K562 (cell line): ENCODE measurements at regions not wholly inside any gene's neighbourhood (a gene's known extent, or its start where the extent isn't known, plus 50 kb on each side); places are given as distances from the start of the nearest gene placed in this dataset.
A peak's percentile ranks its signal among the peaks of the same experiment; 100 is the strongest.
"Not testable (repeated sequence)": the region's sequence is repeated elsewhere in the genome, so short reads cannot be mapped to it uniquely, and the experiment has no call there.

Experiments used
- ATAC-seq: fragments of 200-7000 bp; cut with Tn5 transposase; 3 replicates; pipeline ENCODE4 v1.9.1; 2020; ENCODE audit warnings: moderate library complexity
- BruUV-seq: library from RNA; stranded (reverse); fragments of 400-500 nt; replicated peaks from 2 replicates; lab custom pipeline; 2021; lab: Mats Ljungman, UMichigan
- CTCF ChIA-PET: fragments of 300-600 bp; formaldehyde crosslinking; extraction: SDS; loops from one replicate; lab custom pipeline; 2021; ENCODE audit warnings: low intra/inter-chr PET ratio; lab: Yijun Ruan, JAX
- POLR2A ChIA-PET: fragments of 300-600, 350-650 bp; sonication (Branson Sonifier 250); formaldehyde crosslinking; extraction: SDS; loops from one replicate; lab custom pipeline; 2021; ENCODE audit warnings: antibody characterized with exemption, inconsistent platforms; lab: Yijun Ruan, JAX
- DNase-seq, 4 experiments: peaks; one replicate each; pipeline versions ENCODE4 v3.0.0 to v3.0.0-alpha.2; 2011 to 2018; ENCODE audit warnings: low spot score in 3 of 4, mixed read lengths in 3 of 4; ENCODE audit errors: extremely low read depth in 1 of 4
- FAIRE-seq: peaks from 2 replicates; lab custom pipeline; 2011; peaks lifted over from hg19 to GRCh38; lab: Jason Lieb, UNC
- H2AFZ ChIP-seq: 2 replicates; pipeline ENCODE4 v1.6.0; 2011; ENCODE audit warnings: low read depth, low read length, control low read depth, inconsistent platforms
- H3K27ac ChIP-seq: fragments of 200-600 bp; 3 replicates; pipeline ENCODE4 v1.8.0; 2011; ENCODE audit warnings: low read depth, mild to moderate bottlenecking, control low read depth, inconsistent platforms, low read length, moderate library complexity, mixed read lengths; ENCODE audit errors: extremely low read depth
- H3K27me3 ChIP-seq, 2 experiments: fragments of 300-600 bp in 1 of 2; 2 replicates in 1 of 2; 3 replicates in 1 of 2; pipeline versions ENCODE4 v1.6.0 to v1.8.0; 2011; ENCODE audit warnings: inconsistent platforms in 2 of 2, low read length in 2 of 2, mild to moderate bottlenecking in 1 of 2, mixed read lengths in 1 of 2, moderate library complexity in 1 of 2; ENCODE audit not compliant: control insufficient read depth in 2 of 2, insufficient read depth in 2 of 2
- H3K36me3 ChIP-seq: fragments of 300-600 bp; 3 replicates; pipeline ENCODE4 v1.8.0; 2011; ENCODE audit warnings: mild to moderate bottlenecking, low read length, inconsistent platforms; ENCODE audit not compliant: control insufficient read depth, insufficient read depth
- H3K4me1 ChIP-seq, 2 experiments: fragments of 200-600 bp in 1 of 2; replicated peaks in 1 of 2; 2 replicates in 1 of 2; 3 replicates in 1 of 2; pipeline versions ENCODE4 v1.5.1 to v1.8.0; 2011; ENCODE audit warnings: inconsistent platforms in 2 of 2, low read length in 2 of 2, mild to moderate bottlenecking in 1 of 2, mixed read lengths in 1 of 2, moderate library complexity in 1 of 2; ENCODE audit not compliant: control insufficient read depth in 2 of 2, insufficient read depth in 2 of 2
- H3K4me2 ChIP-seq: 2 replicates; pipeline ENCODE4 v1.6.1; 2011; ENCODE audit warnings: low read length, control low read depth, inconsistent platforms, mixed read lengths; ENCODE audit not compliant: insufficient read depth
- H3K4me3 ChIP-seq: fragments of 200-600 bp; sonication (generic), shearing (Covaris generic); 2 replicates; pipeline ENCODE4 v1.5.1; 2016; ENCODE audit warnings: control low read depth, inconsistent platforms
- H3K79me2 ChIP-seq: fragments of 200-600 bp; 3 replicates; pipeline ENCODE4 v1.8.0; 2011; ENCODE audit warnings: low read length, inconsistent platforms; ENCODE audit not compliant: control insufficient read depth, insufficient read depth
- H3K9ac ChIP-seq, 2 experiments: 2 replicates each; pipeline versions ENCODE4 v1.6.0 to v1.6.1; 2011; ENCODE audit warnings: low read depth in 2 of 2, low read length in 2 of 2, control low read depth in 1 of 2, inconsistent platforms in 1 of 2, mild to moderate bottlenecking in 1 of 2, mixed read lengths in 1 of 2; ENCODE audit not compliant: insufficient read depth in 1 of 2
- H3K9me1 ChIP-seq: one replicate; pipeline ENCODE4 v1.6.0; 2011; ENCODE audit warnings: inconsistent platforms, mild to moderate bottlenecking, low read length, moderate library complexity; ENCODE audit not compliant: control insufficient read depth, insufficient read depth
- H3K9me3 ChIP-seq: replicated peaks from 2 replicates; pipeline ENCODE4 v1.5.1; 2011; ENCODE audit warnings: low read depth, low read length, inconsistent platforms; ENCODE audit not compliant: control insufficient read depth, insufficient read depth
- H4K20me1 ChIP-seq: replicated peaks from 2 replicates; pipeline ENCODE4 v1.6.1; 2011; ENCODE audit warnings: low read length, inconsistent platforms, mixed read lengths; ENCODE audit not compliant: control insufficient read depth, insufficient read depth
- C11orf30 ChIP-seq: fragments of 450-650 bp; IDR thresholded peaks from 2 replicates; pipeline ENCODE4 v1.6.1; 2016; ENCODE audit warnings: low read depth, mild to moderate bottlenecking
- CBFA2T2 ChIP-seq: fragments of 450-650 bp; conservative IDR thresholded peaks from 2 replicates; pipeline ENCODE4 v1.6.1; 2017; ENCODE audit warnings: mild to moderate bottlenecking
- DIDO1 ChIP-seq: fragments of 450-650 bp; IDR thresholded peaks from 2 replicates; pipeline ENCODE4 v1.6.1; 2016; ENCODE audit warnings: low read depth, missing biosample characterization, missing genetic modification characterization
- EHMT2 ChIP-seq: fragments of 450-650 bp; IDR thresholded peaks from 2 replicates; pipeline ENCODE4 v1.6.1; 2018; ENCODE audit warnings: antibody characterized with exemption
- ESRRA ChIP-seq: fragments of 450-650 bp; IDR thresholded peaks from 2 replicates; pipeline ENCODE4 v1.6.1; 2014; ENCODE audit warnings: low read depth, mild to moderate bottlenecking, moderate library complexity, borderline replicate concordance
- HDAC8 ChIP-seq: fragments of 450-650 bp; IDR thresholded peaks from 2 replicates; pipeline ENCODE4 v1.6.1; 2016; ENCODE audit warnings: mild to moderate bottlenecking, missing genetic modification characterization, moderate library complexity, missing compliant biosample characterization
- HSF4 ChIP-seq: fragments of 250-450 bp; sonication (Bioruptor Pico); IDR thresholded peaks from 2 replicates; pipeline ENCODE4 v2.1.2; 2022; ENCODE audit warnings: mild to moderate bottlenecking, moderate library complexity, borderline replicate concordance
- MLLT1 ChIP-seq, 2 experiments: fragments of 450-650 bp; IDR thresholded peaks; 2 replicates each; pipeline ENCODE4 v1.6.1; 2016
- RCOR1 ChIP-seq, 2 experiments: IDR thresholded peaks; 2 replicates each; pipeline ENCODE4 v1.6.1; 2012; ENCODE audit warnings: low read depth in 2 of 2, low read length in 2 of 2, borderline replicate concordance in 1 of 2, improper control_type of control experiment in 1 of 2
- SMARCB1 ChIP-seq: IDR thresholded peaks from 2 replicates; pipeline ENCODE4 v1.6.1; 2011; ENCODE audit warnings: improper control_type of control experiment, low read depth; ENCODE audit not compliant: insufficient read length
- SREBF2 ChIP-seq: sonication (generic); formaldehyde crosslinking; IDR thresholded peaks from 2 replicates; pipeline ENCODE4 v1.4.0; 2020; ENCODE audit warnings: mild to moderate bottlenecking, missing genetic modification reagents
- TGIF2 ChIP-seq: sonication (generic); formaldehyde crosslinking; IDR thresholded peaks from 2 replicates; pipeline ENCODE4 v1.8.1; 2022; ENCODE audit warnings: mild to moderate bottlenecking, missing genetic modification reagents, moderate library complexity
- TRIM28 ChIP-seq: fragments of 450-650 bp; IDR thresholded peaks from 2 replicates; pipeline ENCODE4 v1.6.1; 2017
- ZNF316 ChIP-seq: fragments of 450-650 bp; IDR thresholded peaks from 2 replicates; pipeline ENCODE4 v1.6.1; 2016
- WGBS: fragments of 100-300 bp; shearing (Covaris generic); methylation state at CpG from one replicate; pipeline ENCODE4 v1.1.6; 2016; ENCODE audit warnings: low coverage, mixed read lengths; ENCODE audit not compliant: insufficient coverage; ENCODE audit errors: missing lambda C conversion rate; 5-methylcytosine and 5-hydroxymethylcytosine counted together
- in situ Hi-C: fragments of 300-500 bp; cut with MboI; formaldehyde crosslinking; loops from 4 replicates; pipeline ENCODE4 v1.15.0; 2018; ENCODE audit warnings: inconsistent platforms, mixed read lengths
- intact Hi-C: fragments of 100-400 bp; cut with micrococcal nuclease; formaldehyde crosslinking; loops from 2 replicates; pipeline ENCODE4 v1.14.2; 2022
- TF ChIP-seq, protein P1 (sequence below): fragments of 450-650 bp; IDR thresholded peaks from 2 replicates; pipeline ENCODE4 v1.7.1; 2018; ENCODE audit warnings: mild to moderate bottlenecking, low read depth; ENCODE audit not compliant: partially characterized antibody

GRCh38 chr11:10947935-10948334, 90.1 kb upstream of the ZBED5 start:
- H3K9me3 ChIP-seq, intact Hi-C loops, H2AFZ ChIP-seq, H3K9me1 ChIP-seq, H3K79me2 ChIP-seq, H3K9ac ChIP-seq, BruUV-seq, H3K4me3 ChIP-seq, H3K4me1 ChIP-seq, CTCF ChIA-PET, H3K27me3 ChIP-seq, H3K4me2 ChIP-seq, H4K20me1 ChIP-seq, ATAC-seq, FAIRE-seq, H3K36me3 ChIP-seq, H3K27ac ChIP-seq, in situ Hi-C loops, DNase-seq: not testable (repeated sequence)
- 0% methylated on average over 1 of the region's 1 CpG for WGBS
- peak; percentile 54; the same call in 1 of the 2 replicates for TF ChIP-seq ZNF316
- peak; percentile 25; the same call in 1 of the 2 replicates for TF ChIP-seq C11orf30
- POLR2A ChIA-PET, result interaction anchor here (0.8 kb wide), 1 partner anchor 78 kb away, joined by 3 read pairs; no protein-coding TSS in a partner anchor

- in situ Hi-C loops, result no loop called here
- Histone ChIP-seq H3K27me3 (no peaks in the 10 kb centered on the region), H3K9me1 (no peaks in the 10 kb centered on the region), H3K4me1 (no peaks in the 10 kb centered on the region; a peak in 1 of 5 replicates), H3K36me3 (no peaks in the 10 kb centered on the region), H3K27ac (no peak overlapping the region), H3K4me2 (no peak overlapping the region), H3K9me3 (no peaks in the 10 kb centered on the region), H3K79me2 (no peaks in the 10 kb centered on the region), H4K20me1 (no peaks in the 10 kb centered on the region), H3K9ac (no peak overlapping the region), H3K4me3 (no peak overlapping the region), H2AFZ (no peak overlapping the region)
- 0% methylated on average over 1 of the region's 1 CpG for WGBS
- FAIRE-seq (no peak), ATAC-seq (no peak), DNase-seq (no peak)
- CTCF ChIA-PET, result no interaction called here
- no TSS peak for BruUV-seq
- intact Hi-C loops, result no loop called here
- POLR2A ChIA-PET, result no interaction called here
- TF ChIP-seq CBFA2T2 (no peak), HSF4 (CRISPR knock-in tag) (no peak), HDAC8 (tag) (no peak), ESRRA (no peak), TRIM28 (no peak), SREBF2 (CRISPR knock-in tag) (no peak), RCOR1 (IDR thresholded peaks at IDR 0.05; ENCODE audit: borderline replicate concordance in 1 of 2, low read depth in 2 of 2, low read length in 2 of 2) (no peak), EHMT2 (no peak), MLLT1 (IDR thresholded peaks at IDR 0.05) (no peak), SMARCB1 (no peak), TGIF2 (CRISPR knock-in tag) (no peak), DIDO1 (tag) (no peak)
- TF ChIP-seq, protein P1, sequence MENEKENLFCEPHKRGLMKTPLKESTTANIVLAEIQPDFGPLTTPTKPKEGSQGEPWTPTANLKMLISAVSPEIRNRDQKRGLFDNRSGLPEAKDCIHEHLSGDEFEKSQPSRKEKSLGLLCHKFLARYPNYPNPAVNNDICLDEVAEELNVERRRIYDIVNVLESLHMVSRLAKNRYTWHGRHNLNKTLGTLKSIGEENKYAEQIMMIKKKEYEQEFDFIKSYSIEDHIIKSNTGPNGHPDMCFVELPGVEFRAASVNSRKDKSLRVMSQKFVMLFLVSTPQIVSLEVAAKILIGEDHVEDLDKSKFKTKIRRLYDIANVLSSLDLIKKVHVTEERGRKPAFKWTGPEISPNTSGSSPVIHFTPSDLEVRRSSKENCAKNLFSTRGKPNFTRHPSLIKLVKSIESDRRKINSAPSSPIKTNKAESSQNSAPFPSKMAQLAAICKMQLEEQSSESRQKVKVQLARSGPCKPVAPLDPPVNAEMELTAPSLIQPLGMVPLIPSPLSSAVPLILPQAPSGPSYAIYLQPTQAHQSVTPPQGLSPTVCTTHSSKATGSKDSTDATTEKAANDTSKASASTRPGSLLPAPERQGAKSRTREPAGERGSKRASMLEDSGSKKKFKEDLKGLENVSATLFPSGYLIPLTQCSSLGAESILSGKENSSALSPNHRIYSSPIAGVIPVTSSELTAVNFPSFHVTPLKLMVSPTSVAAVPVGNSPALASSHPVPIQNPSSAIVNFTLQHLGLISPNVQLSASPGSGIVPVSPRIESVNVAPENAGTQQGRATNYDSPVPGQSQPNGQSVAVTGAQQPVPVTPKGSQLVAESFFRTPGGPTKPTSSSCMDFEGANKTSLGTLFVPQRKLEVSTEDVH, result no peak
Measured at GRCh38 chr11:10946072-10946471, 88.2 kb upstream of the ZBED5 start.
